ENCODE measurements at regions not wholly inside any gene's neighbourhood (a gene's known extent, or its start where the extent isn't known, plus 50 kb on each side); places are given as distances from the start of the nearest gene placed in this dataset.

- TF ChIP-seq CTCF (IDR thresholded peaks at IDR 0.05; ENCODE audit: extremely low read depth in 1 of 2, insufficient read depth in 1 of 2, low read depth in 1 of 2, low read length in 2 of 2) (no peak), POLR2A (IDR thresholded peaks at IDR 0.05; ENCODE audit: low read depth, low read length) (no peak), EZH2 (IDR thresholded peaks at IDR 0.05; ENCODE audit: borderline replicate concordance, low read depth, low read length, severe bottlenecking) (no peak), GATA2 (IDR thresholded peaks at IDR 0.05; ENCODE audit: insufficient read depth, insufficient read length, low read depth, low read length) (no peak), JUN (IDR thresholded peaks at IDR 0.05; ENCODE audit: borderline replicate concordance, insufficient read depth, insufficient read length, low read depth) (no peak), POLR2AphosphoS5 (IDR thresholded peaks at IDR 0.05; ENCODE audit: insufficient read depth, low read depth, low read length) (no peak), FOS (IDR thresholded peaks at IDR 0.05; ENCODE audit: borderline replicate concordance, insufficient read depth, low read length) (no peak), MAX (IDR thresholded peaks at IDR 0.05; ENCODE audit: insufficient read depth, insufficient read length) (no peak)
These were observed 577.9 kb upstream of the TBX3 start for GRCh38 chr12:115261691-115262398.

All from endothelial cell of umbilical vein (primary cell).